Brain microvascular endothelial cell (primary cell): ENCODE measurements at regions not wholly inside any gene's neighbourhood (a gene's known extent, or its start where the extent isn't known, plus 50 kb on each side); places are given as distances from the start of the nearest gene placed in this dataset.

Experiments used
- DNase-seq: peaks from one replicate; pipeline ENCODE4 v3.0.0-alpha.2; 2020
- H3K27ac ChIP-seq: fragments of 250-450 bp; sonication (Bioruptor Pico); 2 replicates; pipeline ENCODE4 v1.5.1; 2020; ENCODE audit warnings: mild to moderate bottlenecking, moderate library complexity
- H3K27me3 ChIP-seq: fragments of 250-450 bp; sonication (Bioruptor Pico); replicated peaks from 2 replicates; pipeline ENCODE4 v1.5.1; 2020; ENCODE audit warnings: mild to moderate bottlenecking
- H3K36me3 ChIP-seq: fragments of 250-450 bp; sonication (Bioruptor Pico); replicated peaks from 2 replicates; pipeline ENCODE4 v1.5.1; 2020; ENCODE audit warnings: mild to moderate bottlenecking
- H3K4me3 ChIP-seq: 2 replicates; pipeline ENCODE4 v1.5.1; 2011; ENCODE audit warnings: low read depth, mild to moderate bottlenecking, control low read depth, low read length, moderate library complexity
- in situ Hi-C: cut with HindIII; loops from 2 replicates; pipeline ENCODE4 v1.10.0; 2017; ENCODE audit warnings: low sequenced_read_pairs, low pct_ligation_motif_present
- TF ChIP-seq, protein P1 (sequence below): IDR thresholded peaks from 2 replicates; pipeline ENCODE4 v1.5.1; 2011; ENCODE audit warnings: low read depth, mild to moderate bottlenecking, moderate library complexity, low read length, control low read depth, inconsistent platforms; ENCODE audit errors: missing control alignments

GRCh38 chr4:186018784-186019183 is 50.2 kb upstream of the TLR3 start:
- no peaks in the 10 kb centered on the region for H3K36me3 ChIP-seq
- H3K27me3 ChIP-seq: no peaks in the 10 kb centered on the region
- in situ Hi-C loops: loop anchor here (25.0 kb wide), 1 partner anchor 356 kb away; no protein-coding TSS in a partner anchor
- H3K4me3 ChIP-seq: no peak overlapping the region
- TF ChIP-seq, protein P1, sequence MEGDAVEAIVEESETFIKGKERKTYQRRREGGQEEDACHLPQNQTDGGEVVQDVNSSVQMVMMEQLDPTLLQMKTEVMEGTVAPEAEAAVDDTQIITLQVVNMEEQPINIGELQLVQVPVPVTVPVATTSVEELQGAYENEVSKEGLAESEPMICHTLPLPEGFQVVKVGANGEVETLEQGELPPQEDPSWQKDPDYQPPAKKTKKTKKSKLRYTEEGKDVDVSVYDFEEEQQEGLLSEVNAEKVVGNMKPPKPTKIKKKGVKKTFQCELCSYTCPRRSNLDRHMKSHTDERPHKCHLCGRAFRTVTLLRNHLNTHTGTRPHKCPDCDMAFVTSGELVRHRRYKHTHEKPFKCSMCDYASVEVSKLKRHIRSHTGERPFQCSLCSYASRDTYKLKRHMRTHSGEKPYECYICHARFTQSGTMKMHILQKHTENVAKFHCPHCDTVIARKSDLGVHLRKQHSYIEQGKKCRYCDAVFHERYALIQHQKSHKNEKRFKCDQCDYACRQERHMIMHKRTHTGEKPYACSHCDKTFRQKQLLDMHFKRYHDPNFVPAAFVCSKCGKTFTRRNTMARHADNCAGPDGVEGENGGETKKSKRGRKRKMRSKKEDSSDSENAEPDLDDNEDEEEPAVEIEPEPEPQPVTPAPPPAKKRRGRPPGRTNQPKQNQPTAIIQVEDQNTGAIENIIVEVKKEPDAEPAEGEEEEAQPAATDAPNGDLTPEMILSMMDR: no peak
- H3K27ac ChIP-seq: no peak overlapping the region
- DNase-seq: no peak
